ENCODE measurements at regions not wholly inside any gene's neighbourhood (a gene's known extent, or its start where the extent isn't known, plus 50 kb on each side); places are given as distances from the start of the nearest gene placed in this dataset.
"Not testable (repeated sequence)": the region's sequence is repeated elsewhere in the genome, so short reads cannot be mapped to it uniquely, and the experiment has no call there.

DNA sequence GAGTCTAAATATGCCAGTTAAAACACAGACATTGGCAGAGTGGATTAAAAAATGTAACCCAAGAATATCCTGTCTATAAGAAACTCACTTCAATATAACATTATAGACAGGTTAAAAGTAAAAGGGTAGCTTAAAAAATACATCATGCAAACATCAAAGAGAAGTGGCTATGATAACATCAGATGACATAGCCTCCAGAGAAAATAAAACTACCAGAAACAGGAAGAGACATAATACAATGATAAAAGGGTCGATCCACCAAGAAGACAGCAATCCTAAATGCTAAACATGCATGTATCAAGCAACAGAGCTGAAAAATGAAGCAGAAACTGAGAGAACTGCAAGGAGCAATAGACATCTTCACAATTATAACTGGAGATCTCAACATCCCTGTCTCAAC, 190.2 kb upstream of the NR5A2 start:
- TF ChIP-seq SPI1 (IDR thresholded peaks at IDR 0.05; ENCODE audit: borderline replicate concordance, low read depth): no peak
- H3K27me3 ChIP-seq (ENCODE audit: insufficient read depth, poor library complexity, severe bottlenecking): no peaks in the 10 kb centered on the region
- H3K4me3 ChIP-seq (replicated peaks; ENCODE audit: insufficient read depth, low read length): no peak overlapping the region
- no peak overlapping the region for H3K27ac ChIP-seq (replicated peaks)
- DNase-seq (ENCODE audit: low read depth in 1 of 2, low spot score in 1 of 2): no peak

- DNase-seq (ENCODE audit: low read depth in 1 of 2, low spot score in 1 of 2); H3K4me3 ChIP-seq (replicated peaks; ENCODE audit: insufficient read depth, low read length); H3K27ac ChIP-seq (replicated peaks); H3K27me3 ChIP-seq (ENCODE audit: insufficient read depth, poor library complexity, severe bottlenecking): not testable (repeated sequence)
These were observed 187.9 kb upstream of the NR5A2 start for GRCh38 chr1:199839608-199840007.

GRCh38 chr1:199843096-199843495, 184.4 kb upstream of the NR5A2 start:
- H3K4me3 ChIP-seq (replicated peaks; ENCODE audit: insufficient read depth, low read length); H3K27me3 ChIP-seq (ENCODE audit: insufficient read depth, poor library complexity, severe bottlenecking); DNase-seq (ENCODE audit: low read depth in 1 of 2, low spot score in 1 of 2); H3K27ac ChIP-seq (replicated peaks): not testable (repeated sequence)

DNA sequence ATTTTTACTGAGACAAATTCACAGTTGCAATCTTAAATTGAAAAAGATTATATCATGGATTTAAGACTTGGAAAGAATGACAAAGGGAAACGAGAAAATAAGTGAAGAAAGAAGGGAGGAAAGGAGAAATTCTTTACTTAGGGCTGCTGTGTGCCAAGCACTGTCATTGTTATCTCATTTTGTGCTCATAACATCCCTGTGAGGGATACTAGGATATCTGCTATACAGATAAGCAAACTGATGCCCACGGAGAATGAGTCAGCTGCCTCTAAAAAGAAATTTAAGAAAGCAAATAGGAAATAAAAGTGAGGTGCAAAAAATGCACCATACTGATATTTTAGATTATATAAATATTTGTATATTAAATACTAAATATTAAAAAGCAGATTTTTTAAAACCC, 183.6 kb upstream of the NR5A2 start:
- H3K27me3 ChIP-seq (ENCODE audit: insufficient read depth, poor library complexity, severe bottlenecking): no peaks in the 10 kb centered on the region
- no peak overlapping the region for H3K27ac ChIP-seq (replicated peaks)
- H3K4me3 ChIP-seq (replicated peaks; ENCODE audit: insufficient read depth, low read length): no peak overlapping the region
- DNase-seq (ENCODE audit: low read depth in 1 of 2, low spot score in 1 of 2): no peak
- TF ChIP-seq CTCF (IDR thresholded peaks at IDR 0.05; ENCODE audit: insufficient read depth, low read length) (no peak), GABPA (IDR thresholded peaks at IDR 0.05; ENCODE audit: low read depth) (no peak), POLR2AphosphoS5 (IDR thresholded peaks at IDR 0.05; ENCODE audit: low read depth) (no peak), SPI1 (IDR thresholded peaks at IDR 0.05; ENCODE audit: borderline replicate concordance, low read depth) (no peak)
- TF ChIP-seq, protein P1, sequence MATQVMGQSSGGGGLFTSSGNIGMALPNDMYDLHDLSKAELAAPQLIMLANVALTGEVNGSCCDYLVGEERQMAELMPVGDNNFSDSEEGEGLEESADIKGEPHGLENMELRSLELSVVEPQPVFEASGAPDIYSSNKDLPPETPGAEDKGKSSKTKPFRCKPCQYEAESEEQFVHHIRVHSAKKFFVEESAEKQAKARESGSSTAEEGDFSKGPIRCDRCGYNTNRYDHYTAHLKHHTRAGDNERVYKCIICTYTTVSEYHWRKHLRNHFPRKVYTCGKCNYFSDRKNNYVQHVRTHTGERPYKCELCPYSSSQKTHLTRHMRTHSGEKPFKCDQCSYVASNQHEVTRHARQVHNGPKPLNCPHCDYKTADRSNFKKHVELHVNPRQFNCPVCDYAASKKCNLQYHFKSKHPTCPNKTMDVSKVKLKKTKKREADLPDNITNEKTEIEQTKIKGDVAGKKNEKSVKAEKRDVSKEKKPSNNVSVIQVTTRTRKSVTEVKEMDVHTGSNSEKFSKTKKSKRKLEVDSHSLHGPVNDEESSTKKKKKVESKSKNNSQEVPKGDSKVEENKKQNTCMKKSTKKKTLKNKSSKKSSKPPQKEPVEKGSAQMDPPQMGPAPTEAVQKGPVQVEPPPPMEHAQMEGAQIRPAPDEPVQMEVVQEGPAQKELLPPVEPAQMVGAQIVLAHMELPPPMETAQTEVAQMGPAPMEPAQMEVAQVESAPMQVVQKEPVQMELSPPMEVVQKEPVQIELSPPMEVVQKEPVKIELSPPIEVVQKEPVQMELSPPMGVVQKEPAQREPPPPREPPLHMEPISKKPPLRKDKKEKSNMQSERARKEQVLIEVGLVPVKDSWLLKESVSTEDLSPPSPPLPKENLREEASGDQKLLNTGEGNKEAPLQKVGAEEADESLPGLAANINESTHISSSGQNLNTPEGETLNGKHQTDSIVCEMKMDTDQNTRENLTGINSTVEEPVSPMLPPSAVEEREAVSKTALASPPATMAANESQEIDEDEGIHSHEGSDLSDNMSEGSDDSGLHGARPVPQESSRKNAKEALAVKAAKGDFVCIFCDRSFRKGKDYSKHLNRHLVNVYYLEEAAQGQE (IDR thresholded peaks at IDR 0.05; ENCODE audit: insufficient replicate concordance, low read depth): no peak

- H3K27ac ChIP-seq (replicated peaks): no peak overlapping the region
- TF ChIP-seq CTCF (IDR thresholded peaks at IDR 0.05; ENCODE audit: insufficient read depth, low read length) (no peak), SPI1 (IDR thresholded peaks at IDR 0.05; ENCODE audit: borderline replicate concordance, low read depth) (no peak), POLR2AphosphoS5 (IDR thresholded peaks at IDR 0.05; ENCODE audit: low read depth) (no peak), GABPA (IDR thresholded peaks at IDR 0.05; ENCODE audit: low read depth) (no peak)
- TF ChIP-seq, protein P1 (IDR thresholded peaks at IDR 0.05; ENCODE audit: insufficient replicate concordance, low read depth): no peak
- no peak for DNase-seq (ENCODE audit: low read depth in 1 of 2, low spot score in 1 of 2)
- no peaks in the 10 kb centered on the region for H3K27me3 ChIP-seq (ENCODE audit: insufficient read depth, poor library complexity, severe bottlenecking)
- H3K4me3 ChIP-seq (replicated peaks; ENCODE audit: insufficient read depth, low read length): no peak overlapping the region
These were observed 180.5 kb upstream of the NR5A2 start for GRCh38 chr1:199847021-199847420.

All from HL-60 (cell line).